ENCODE measurements at regions not wholly inside any gene's neighbourhood (a gene's known extent, or its start where the extent isn't known, plus 50 kb on each side); places are given as distances from the start of the nearest gene placed in this dataset.
A peak's percentile ranks its signal among the peaks of the same experiment; 100 is the strongest.

- DNase-seq (ENCODE audit: low read depth, low spot score) = no peak
These were observed 487.6 kb downstream of the COG6 start for GRCh38 chr13:40143106-40143505.

GRCh38 chr13:40143559-40143958, 488.1 kb downstream of the COG6 start:
- no peak for DNase-seq (ENCODE audit: low read depth, low spot score)

GRCh38 chr13:40145139-40145538, 489.7 kb downstream of the COG6 start:
- DNase-seq (ENCODE audit: low read depth, low spot score) = no peak

GRCh38 chr13:40146063-40146462, 490.6 kb downstream of the COG6 start:
- DNase-seq (ENCODE audit: low read depth, low spot score) = no peak

- no peak for DNase-seq (ENCODE audit: low read depth, low spot score)
These were observed 491.2 kb downstream of the COG6 start for GRCh38 chr13:40146611-40147117.

- no peak for DNase-seq (ENCODE audit: low read depth, low spot score)
These were observed 492.6 kb downstream of the COG6 start for GRCh38 chr13:40148101-40148500.

- DNase-seq (ENCODE audit: low read depth, low spot score) = no peak
These were observed 493.3 kb downstream of the COG6 start for GRCh38 chr13:40148742-40149141.

GRCh38 chr13:40149611-40150274, 494.3 kb downstream of the COG6 start:
- DNase-seq (ENCODE audit: low read depth, low spot score) = peak; percentile 81

- no peak for DNase-seq (ENCODE audit: low read depth, low spot score)
These were observed 496.2 kb downstream of the COG6 start for GRCh38 chr13:40151673-40152072.

- peak; percentile 40 for DNase-seq (ENCODE audit: low read depth, low spot score)
These were observed 496.7 kb downstream of the COG6 start for GRCh38 chr13:40152145-40152544.

GRCh38 chr13:40152922-40153321, 497.5 kb downstream of the COG6 start:
- DNase-seq (ENCODE audit: low read depth, low spot score) = no peak

GRCh38 chr13:40153516-40153915, 498.1 kb downstream of the COG6 start:
- DNase-seq (ENCODE audit: low read depth, low spot score) = no peak

GRCh38 chr13:40155201-40155600, 499.7 kb downstream of the COG6 start:
- DNase-seq (ENCODE audit: low read depth, low spot score) = no peak

GRCh38 chr13:40158218-40158617, 502.8 kb downstream of the COG6 start:
- DNase-seq (ENCODE audit: low read depth, low spot score) = no peak

GRCh38 chr13:40158757-40159156, 503.3 kb downstream of the COG6 start:
- DNase-seq (ENCODE audit: low read depth, low spot score) = no peak

GRCh38 chr13:40159736-40160135, 504.3 kb downstream of the COG6 start:
- DNase-seq (ENCODE audit: low read depth, low spot score) = no peak

GRCh38 chr13:40160618-40161350, 505.3 kb downstream of the COG6 start:
- DNase-seq (ENCODE audit: low read depth, low spot score) = no peak

- DNase-seq (ENCODE audit: low read depth, low spot score) = no peak
These were observed 505.1 kb downstream of the FOXO1 start for GRCh38 chr13:40161351-40161810.

GRCh38 chr13:40161931-40162330, 504.5 kb downstream of the FOXO1 start:
- no peak for DNase-seq (ENCODE audit: low read depth, low spot score)

GRCh38 chr13:40163066-40164000, 503.1 kb downstream of the FOXO1 start:
- no peak for DNase-seq (ENCODE audit: low read depth, low spot score)

- DNase-seq (ENCODE audit: low read depth, low spot score) = no peak
These were observed 502.3 kb downstream of the FOXO1 start for GRCh38 chr13:40164133-40164532.

Data from astrocyte of the hippocampus (primary cell).